IPS-18a (cell line): ENCODE measurements at regions not wholly inside any gene's neighbourhood (a gene's known extent, or its start where the extent isn't known, plus 50 kb on each side); places are given as distances from the start of the nearest gene placed in this dataset.
"Not testable (repeated sequence)": the region's sequence is repeated elsewhere in the genome, so short reads cannot be mapped to it uniquely, and the experiment has no call there.

Source experiments
- H3K27ac ChIP-seq: one replicate; pipeline ENCODE4 v1.5.1; 2013; ENCODE audit warnings: low read length
- H3K27me3 ChIP-seq: one replicate; pipeline ENCODE4 v1.6.1; 2013; ENCODE audit warnings: mild to moderate bottlenecking, low read length; ENCODE audit not compliant: control insufficient read depth, insufficient read depth
- H3K36me3 ChIP-seq: one replicate; pipeline ENCODE4 v1.6.1; 2013; ENCODE audit warnings: low read depth, low read length; ENCODE audit not compliant: control insufficient read depth
- H3K4me1 ChIP-seq: one replicate; pipeline ENCODE4 v1.6.1; 2013; ENCODE audit warnings: low read depth, low read length; ENCODE audit not compliant: control insufficient read depth
- H3K4me3 ChIP-seq: one replicate; pipeline ENCODE4 v1.5.1; 2013; ENCODE audit warnings: low read length
- H3K9ac ChIP-seq: one replicate; pipeline ENCODE4 v1.6.1; 2013; ENCODE audit warnings: mild to moderate bottlenecking, low read length, moderate library complexity
- H3K9me3 ChIP-seq: one replicate; pipeline ENCODE4 v1.6.1; 2013; ENCODE audit warnings: low read depth, low read length; ENCODE audit not compliant: control insufficient read depth

DNA sequence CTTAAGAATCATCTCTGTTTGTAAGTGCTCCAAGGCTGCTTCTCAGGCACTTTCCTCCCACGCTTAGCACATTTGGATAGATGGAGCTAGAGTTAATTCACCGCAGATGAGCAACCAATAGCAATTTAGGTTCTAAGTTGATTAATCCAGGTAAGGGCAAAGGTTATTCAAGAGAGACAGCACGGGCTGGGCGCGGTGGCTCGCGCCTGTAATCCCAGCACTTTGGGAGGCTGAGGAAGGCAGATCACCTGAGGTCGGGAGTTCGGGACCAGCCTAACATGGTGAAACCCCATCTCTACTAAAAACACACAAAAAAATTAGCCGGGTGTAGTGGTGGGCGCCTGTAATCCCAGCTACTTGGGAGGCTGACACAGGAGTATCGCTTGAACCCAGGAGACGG, 54.5 kb upstream of the UNC13C start:
- not testable (repeated sequence) for H3K27ac ChIP-seq, H3K9me3 ChIP-seq, H3K4me3 ChIP-seq, H3K9ac ChIP-seq, H3K36me3 ChIP-seq, H3K27me3 ChIP-seq, H3K4me1 ChIP-seq

DNA sequence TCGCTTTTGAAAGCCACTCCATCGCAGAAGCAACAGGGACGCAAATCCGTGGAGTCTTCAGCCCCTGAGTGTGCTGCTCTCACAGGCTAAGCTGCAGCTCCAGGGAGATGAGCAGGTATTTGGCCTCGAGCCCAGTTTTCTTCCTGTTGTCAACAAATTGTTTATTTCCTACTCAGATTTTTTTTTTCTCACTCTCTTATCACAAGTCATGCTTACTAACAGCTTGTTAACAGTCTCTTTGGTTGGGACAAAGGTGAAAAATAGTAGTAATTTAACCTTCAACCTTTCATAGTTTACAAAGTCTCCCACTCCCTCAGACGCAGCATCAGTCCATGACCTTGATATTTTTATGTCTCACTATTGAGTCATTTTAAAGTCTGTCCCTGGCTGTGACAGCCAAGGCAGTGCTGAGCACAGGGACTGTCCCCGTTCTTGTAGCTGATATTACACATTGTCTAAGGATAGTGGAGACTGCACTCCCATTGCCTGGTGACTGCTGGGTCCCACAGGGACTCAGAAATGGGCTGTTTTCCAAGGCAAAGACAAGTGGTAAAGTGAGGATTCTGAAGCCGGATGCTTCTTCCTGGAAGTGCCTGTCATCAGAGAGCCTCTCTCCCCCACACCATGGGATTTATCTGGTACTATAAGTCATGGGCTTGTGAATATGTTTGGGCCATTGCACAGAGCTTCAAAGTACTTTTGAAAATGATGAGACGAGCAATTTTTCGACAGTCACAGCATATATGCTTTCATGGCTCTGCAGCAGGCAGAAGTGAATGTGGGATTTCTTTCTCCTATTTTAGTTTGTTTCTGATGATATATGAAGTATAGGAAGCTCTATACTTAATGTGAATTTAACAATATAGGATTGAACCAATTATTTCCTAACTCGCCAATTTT, 59.8 kb upstream of the UNC13C start:
- Histone ChIP-seq H3K9me3 (no peaks in the 10 kb centered on the region), H3K27me3 (no peaks in the 10 kb centered on the region), H3K4me3 (no peak overlapping the region), H3K27ac (no peak overlapping the region), H3K36me3 (no peaks in the 10 kb centered on the region), H3K9ac (no peak overlapping the region), H3K4me1 (peaks cover 23% of the 10 kb centered on the region)

DNA sequence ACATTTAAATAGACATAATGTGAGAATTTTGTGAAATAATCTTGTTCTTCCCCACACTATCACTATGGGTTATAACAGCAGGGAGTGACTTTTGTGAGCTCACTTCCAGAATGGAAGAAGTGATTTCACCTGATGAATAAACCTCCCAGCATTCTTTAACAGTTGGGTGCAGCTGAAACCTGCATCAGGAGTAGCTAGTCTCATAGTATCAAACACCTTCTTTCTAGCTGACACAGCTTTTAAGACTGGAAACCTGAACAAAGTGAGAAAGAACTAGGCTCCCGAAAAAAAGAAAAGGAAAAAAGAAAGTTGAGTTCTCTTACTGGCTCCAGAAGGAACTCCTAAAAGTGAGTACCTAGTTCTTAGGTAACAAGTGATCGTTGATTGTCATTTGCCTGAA, 61.1 kb upstream of the UNC13C start:
- no peak overlapping the region for H3K4me3 ChIP-seq
- no peak overlapping the region for H3K9ac ChIP-seq
- no peaks in the 10 kb centered on the region for H3K27me3 ChIP-seq
- H3K27ac ChIP-seq, result no peak overlapping the region
- H3K36me3 ChIP-seq, result no peaks in the 10 kb centered on the region
- H3K9me3 ChIP-seq, result no peaks in the 10 kb centered on the region
- peaks cover 23% of the 10 kb centered on the region for H3K4me1 ChIP-seq

DNA sequence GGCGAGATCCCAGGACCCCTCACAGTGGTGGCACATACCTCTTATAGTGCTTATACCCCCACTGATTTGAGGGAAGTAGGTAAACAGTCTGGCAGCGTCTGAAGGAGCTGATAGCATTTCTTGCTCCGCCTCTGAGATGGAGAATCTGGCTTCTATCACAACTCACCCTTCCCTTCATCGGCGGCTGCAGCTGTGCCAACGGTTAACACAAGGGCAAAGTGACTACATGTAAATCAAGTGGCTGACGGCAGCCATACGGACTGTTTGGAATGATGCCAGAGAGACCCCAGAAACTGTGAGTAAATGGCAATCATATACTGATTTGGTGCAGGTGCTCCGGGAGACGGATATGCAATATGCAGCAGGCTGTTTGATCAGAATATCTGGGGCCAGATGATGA, 66.8 kb upstream of the UNC13C start:
- H3K9ac ChIP-seq, result no peak overlapping the region
- no peaks in the 10 kb centered on the region for H3K9me3 ChIP-seq
- H3K27me3 ChIP-seq, result no peaks in the 10 kb centered on the region
- H3K27ac ChIP-seq, result no peak overlapping the region
- peaks cover 3% of the 10 kb centered on the region for H3K4me1 ChIP-seq
- H3K36me3 ChIP-seq, result no peaks in the 10 kb centered on the region
- no peak overlapping the region for H3K4me3 ChIP-seq

DNA sequence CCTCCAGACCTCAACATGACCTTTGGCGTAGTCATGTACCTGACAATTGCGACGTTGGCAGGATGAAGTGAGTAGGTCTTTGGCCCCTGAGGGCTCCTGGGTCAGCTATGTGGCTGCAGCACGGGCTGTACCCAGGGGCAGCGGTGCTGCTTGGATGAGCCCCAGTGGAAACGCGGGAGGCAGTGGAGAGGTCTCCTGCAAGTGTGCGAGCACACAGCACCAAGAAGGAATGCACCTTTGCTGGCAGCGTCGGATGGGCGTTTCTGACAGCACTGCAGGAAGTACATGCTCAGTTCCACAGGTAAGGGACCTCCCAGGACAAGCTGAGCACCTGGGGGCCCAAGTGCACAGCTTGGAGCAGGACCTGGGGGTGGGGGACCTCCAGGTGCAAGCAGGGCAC, 67.4 kb upstream of the UNC13C start:
- H3K27ac ChIP-seq, result no peak overlapping the region

DNA sequence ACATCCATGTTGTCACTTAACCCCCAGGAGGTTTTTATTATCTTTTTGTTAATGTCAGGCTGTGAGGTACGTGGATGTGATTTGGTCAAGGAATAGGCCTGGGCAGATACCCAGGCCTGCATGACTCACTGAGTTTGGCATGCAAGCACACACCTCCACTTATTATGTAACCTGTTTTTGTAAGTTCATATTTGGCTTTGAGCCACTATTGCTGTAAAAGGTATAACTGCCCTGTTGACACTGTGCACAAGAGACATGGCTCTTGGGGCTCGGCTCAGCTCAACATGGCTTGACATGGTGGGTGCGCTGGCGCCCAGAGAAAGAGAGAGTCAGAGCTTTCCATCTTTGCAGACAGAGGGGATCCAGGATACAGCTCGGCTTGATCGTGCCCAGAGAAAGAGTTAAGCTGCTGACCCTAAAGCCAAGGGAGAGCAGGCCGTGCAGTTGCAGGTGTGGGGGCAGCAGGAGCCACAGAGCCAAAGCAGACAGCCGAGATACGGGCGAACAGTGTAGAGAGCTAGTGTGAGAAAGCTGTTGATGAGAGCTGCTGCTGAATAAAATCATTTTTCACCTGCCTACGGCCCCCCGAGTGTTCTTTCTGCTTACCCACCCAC, 67.9 kb upstream of the UNC13C start:
- no peaks in the 10 kb centered on the region for H3K36me3 ChIP-seq
- no peaks in the 10 kb centered on the region for H3K27me3 ChIP-seq
- H3K4me1 ChIP-seq, result no peaks in the 10 kb centered on the region
- no peaks in the 10 kb centered on the region for H3K9me3 ChIP-seq
- no peak overlapping the region for H3K4me3 ChIP-seq
- no peak overlapping the region for H3K9ac ChIP-seq
- H3K27ac ChIP-seq, result no peak overlapping the region

More for the DNA sequence above, 67.4 kb upstream of the UNC13C start:
- Histone ChIP-seq H3K27me3 (no peaks in the 10 kb centered on the region), H3K4me1 (no peaks in the 10 kb centered on the region), H3K9ac (no peak overlapping the region), H3K9me3 (no peaks in the 10 kb centered on the region), H3K36me3 (no peaks in the 10 kb centered on the region), H3K4me3 (no peak overlapping the region)

- no peaks in the 10 kb centered on the region for H3K4me1 ChIP-seq
- no peak overlapping the region for H3K27ac ChIP-seq
- H3K9me3 ChIP-seq, result no peaks in the 10 kb centered on the region
- no peaks in the 10 kb centered on the region for H3K27me3 ChIP-seq
- H3K4me3 ChIP-seq, result no peak overlapping the region
- H3K36me3 ChIP-seq, result no peaks in the 10 kb centered on the region
- H3K9ac ChIP-seq, result no peak overlapping the region
Measured at GRCh38 chr15:53903129-53903528, 75.1 kb upstream of the UNC13C start.

DNA sequence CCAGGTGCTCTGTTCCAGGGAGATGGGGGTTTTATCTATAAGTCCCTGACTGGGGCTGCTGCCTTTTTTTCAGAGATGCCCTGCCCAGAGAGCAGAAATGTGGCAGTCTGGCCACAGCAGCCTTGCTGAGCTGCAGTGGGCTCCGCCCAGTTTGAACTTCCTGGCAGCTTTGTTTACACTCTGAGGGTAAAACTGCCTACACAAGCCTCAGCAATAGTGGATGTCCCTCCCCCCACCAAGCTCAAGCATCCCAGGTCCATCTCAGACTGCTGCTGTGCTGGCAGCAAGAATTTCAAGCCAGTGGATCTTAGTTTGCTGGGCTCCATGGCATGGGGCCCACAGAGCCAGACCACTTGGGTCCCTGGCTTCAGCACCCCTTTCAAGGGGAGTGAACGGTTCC, 84.8 kb upstream of the UNC13C start:
- not testable (repeated sequence) for H3K27me3 ChIP-seq, H3K27ac ChIP-seq, H3K4me1 ChIP-seq, H3K9me3 ChIP-seq, H3K9ac ChIP-seq, H3K4me3 ChIP-seq, H3K36me3 ChIP-seq

DNA sequence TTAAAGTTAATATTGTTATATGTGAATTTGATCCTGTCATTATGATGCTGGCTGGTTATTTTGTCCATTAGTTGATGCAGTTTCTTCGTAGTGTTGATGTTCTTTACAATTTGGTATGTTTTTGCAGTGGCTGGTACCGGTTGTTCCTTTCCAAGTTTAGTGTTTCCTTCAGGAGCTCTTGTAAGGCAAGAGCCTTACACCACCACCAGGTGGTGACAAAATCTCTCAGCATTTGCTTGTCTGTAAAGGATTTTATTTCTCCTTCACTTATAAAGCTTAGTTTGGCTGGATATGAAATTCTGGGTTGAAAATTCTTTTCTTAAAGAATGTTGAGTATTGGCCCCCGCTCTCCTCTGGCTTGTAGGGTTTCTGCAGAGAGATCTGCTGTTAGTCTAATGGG, 86.4 kb upstream of the UNC13C start:
- not testable (repeated sequence) for H3K27ac ChIP-seq, H3K27me3 ChIP-seq, H3K4me1 ChIP-seq, H3K9ac ChIP-seq, H3K36me3 ChIP-seq, H3K4me3 ChIP-seq, H3K9me3 ChIP-seq

- H3K4me1 ChIP-seq, result no peaks in the 10 kb centered on the region
Measured at GRCh38 chr15:53884441-53884840, 93.8 kb upstream of the UNC13C start.

DNA sequence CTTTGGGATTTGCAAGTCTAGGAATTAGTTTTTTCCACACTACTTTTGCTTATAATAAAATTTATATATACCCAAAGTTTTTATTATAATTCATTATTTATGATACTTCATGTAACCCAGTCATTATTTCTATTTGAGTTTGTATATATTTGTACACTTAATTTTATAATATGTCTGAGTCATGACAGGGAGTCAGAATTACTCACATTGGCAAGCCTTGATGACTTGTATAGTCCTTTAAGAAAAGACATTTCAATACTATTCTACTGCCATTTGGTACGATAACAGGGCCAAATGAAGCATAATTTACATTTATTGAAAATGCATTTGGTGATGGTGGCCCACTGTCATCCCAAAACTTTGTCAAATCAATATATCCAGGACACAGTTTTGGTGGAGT, 95.9 kb upstream of the UNC13C start:
- Histone ChIP-seq H3K9me3 (no peaks in the 10 kb centered on the region), H3K36me3 (no peaks in the 10 kb centered on the region), H3K4me3 (no peak overlapping the region), H3K27ac (no peak overlapping the region), H3K9ac (no peak overlapping the region), H3K4me1 (no peaks in the 10 kb centered on the region), H3K27me3 (no peaks in the 10 kb centered on the region)

More at GRCh38 chr15:53884441-53884840, 93.8 kb upstream of the UNC13C start:
- no peaks in the 10 kb centered on the region for H3K27me3 ChIP-seq
- no peaks in the 10 kb centered on the region for H3K9me3 ChIP-seq
- no peak overlapping the region for H3K9ac ChIP-seq
- H3K36me3 ChIP-seq, result no peaks in the 10 kb centered on the region
- no peak overlapping the region for H3K4me3 ChIP-seq
- H3K27ac ChIP-seq, result no peak overlapping the region

GRCh38 chr15:53880357-53880756, 97.9 kb upstream of the UNC13C start:
- Histone ChIP-seq H3K9me3 (no peaks in the 10 kb centered on the region), H3K27ac (no peak overlapping the region), H3K4me1 (no peaks in the 10 kb centered on the region), H3K4me3 (no peak overlapping the region), H3K27me3 (no peaks in the 10 kb centered on the region), H3K36me3 (no peaks in the 10 kb centered on the region), H3K9ac (no peak overlapping the region)
